Tibial nerve (tissue), 4 donors: ENCODE measurements at regions not wholly inside any gene's neighbourhood (a gene's known extent, or its start where the extent isn't known, plus 50 kb on each side); places are given as distances from the start of the nearest gene placed in this dataset.

Experiments
- EP300 ChIP-seq, 2 donors: sonication (generic); formaldehyde crosslinking; IDR thresholded peaks; one replicate each; pipeline ENCODE4 v1.6.1; 2017; ENCODE audit warnings: antibody characterized with exemption in 2 of 2, mild to moderate bottlenecking in 1 of 2
- POLR2A ChIP-seq, 2 donors: fragments of 450-650 bp; IDR thresholded peaks; one replicate each; pipeline ENCODE4 v1.6.1; 2017; ENCODE audit warnings: antibody characterized with exemption in 2 of 2, mild to moderate bottlenecking in 2 of 2, moderate library complexity in 2 of 2
- TF ChIP-seq, protein P1 (sequence below), 5 experiments: fragments of 200-600 bp in 3 of 5; fragments of 450-650 bp in 2 of 5; sonication (generic) in 3 of 5; IDR thresholded peaks; one replicate each; pipeline ENCODE4 v1.5.1; 2016 to 2019; ENCODE audit warnings: antibody characterized with exemption in 5 of 5, mild to moderate bottlenecking in 3 of 5, moderate library complexity in 2 of 5

DNA sequence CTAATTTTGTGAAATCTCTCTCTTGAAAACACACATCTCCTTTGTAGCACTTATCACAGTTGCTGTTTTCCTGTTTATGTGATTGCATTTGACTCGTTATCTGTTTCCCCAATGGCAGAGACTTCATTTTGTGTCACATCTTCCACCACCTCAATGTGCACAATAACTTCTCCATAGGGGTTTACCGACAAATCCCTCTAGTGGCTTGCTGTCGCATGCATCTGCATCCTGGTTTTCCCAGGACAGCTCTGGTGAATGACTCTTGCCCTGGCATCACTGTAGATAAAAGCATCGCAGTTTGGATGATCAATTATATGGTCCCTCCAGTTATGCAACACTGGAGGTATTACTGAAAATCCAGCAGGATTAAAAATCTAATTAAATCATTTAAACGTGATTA lies 206.5 kb upstream of the BTBD3 start:
- TF ChIP-seq, protein P1, sequence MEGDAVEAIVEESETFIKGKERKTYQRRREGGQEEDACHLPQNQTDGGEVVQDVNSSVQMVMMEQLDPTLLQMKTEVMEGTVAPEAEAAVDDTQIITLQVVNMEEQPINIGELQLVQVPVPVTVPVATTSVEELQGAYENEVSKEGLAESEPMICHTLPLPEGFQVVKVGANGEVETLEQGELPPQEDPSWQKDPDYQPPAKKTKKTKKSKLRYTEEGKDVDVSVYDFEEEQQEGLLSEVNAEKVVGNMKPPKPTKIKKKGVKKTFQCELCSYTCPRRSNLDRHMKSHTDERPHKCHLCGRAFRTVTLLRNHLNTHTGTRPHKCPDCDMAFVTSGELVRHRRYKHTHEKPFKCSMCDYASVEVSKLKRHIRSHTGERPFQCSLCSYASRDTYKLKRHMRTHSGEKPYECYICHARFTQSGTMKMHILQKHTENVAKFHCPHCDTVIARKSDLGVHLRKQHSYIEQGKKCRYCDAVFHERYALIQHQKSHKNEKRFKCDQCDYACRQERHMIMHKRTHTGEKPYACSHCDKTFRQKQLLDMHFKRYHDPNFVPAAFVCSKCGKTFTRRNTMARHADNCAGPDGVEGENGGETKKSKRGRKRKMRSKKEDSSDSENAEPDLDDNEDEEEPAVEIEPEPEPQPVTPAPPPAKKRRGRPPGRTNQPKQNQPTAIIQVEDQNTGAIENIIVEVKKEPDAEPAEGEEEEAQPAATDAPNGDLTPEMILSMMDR (IDR thresholded peaks at IDR 0.05), result no peak
- TF ChIP-seq POLR2A (IDR thresholded peaks at IDR 0.05) (no peak), EP300 (IDR thresholded peaks at IDR 0.05) (no peak)
